Panc1 (cell line): ENCODE measurements at regions not wholly inside any gene's neighbourhood (a gene's known extent, or its start where the extent isn't known, plus 50 kb on each side); places are given as distances from the start of the nearest gene placed in this dataset.

Experiments
- ATAC-seq: fragments of 200-7000 bp; cut with Tn5 transposase; 2 replicates; pipeline ENCODE4 v1.9.1; 2020; ENCODE audit warnings: mild to moderate bottlenecking, moderate library complexity
- BruUV-seq: library from RNA; stranded (reverse); fragments of 400-500 nt; replicated peaks from 2 replicates; lab custom pipeline; 2021; lab: Mats Ljungman, UMichigan
- CTCF ChIA-PET: fragments of 300-600 bp; sonication (Branson Sonifier 250); formaldehyde crosslinking; loops from one replicate; lab custom pipeline; 2022; ENCODE audit warnings: antibody characterized with exemption; lab: Charles Lee
- POLR2A ChIA-PET: fragments of 300-600 bp; sonication (Branson Sonifier 250); formaldehyde crosslinking; loops from one replicate; lab custom pipeline; 2022; ENCODE audit warnings: antibody characterized with exemption; lab: Charles Lee
- DNase-seq: peaks from one replicate; pipeline ENCODE4 v3.0.0-alpha.2; 2010; ENCODE audit warnings: low read depth, low spot score
- H3K27ac ChIP-seq: 2 replicates; pipeline ENCODE4 v1.5.1; 2011; ENCODE audit warnings: mild to moderate bottlenecking, low read length, inconsistent platforms
- H3K27me3 ChIP-seq: fragments of 200-500 bp; sonication (Bioruptor generic); 2 replicates; pipeline ENCODE4 v1.6.0; 2014; ENCODE audit warnings: low read length, inconsistent platforms; ENCODE audit not compliant: control insufficient read depth, insufficient read depth
- H3K36me3 ChIP-seq: fragments of 200-500 bp; sonication (Bioruptor generic); 2 replicates; pipeline ENCODE4 v1.5.1; 2014; ENCODE audit warnings: inconsistent platforms, mild to moderate bottlenecking, low read length, moderate library complexity; ENCODE audit not compliant: control insufficient read depth, insufficient read depth
- H3K4me1 ChIP-seq: 2 replicates; pipeline ENCODE4 v1.5.1; 2011; ENCODE audit warnings: inconsistent platforms, mild to moderate bottlenecking, low read length, moderate library complexity; ENCODE audit not compliant: control insufficient read depth, insufficient read depth
- H3K4me3 ChIP-seq, 2 experiments: 2 replicates each; pipeline ENCODE4 v1.5.1; 2011 to 2012; ENCODE audit warnings: low read depth in 2 of 2, low read length in 2 of 2, mild to moderate bottlenecking in 2 of 2, inconsistent platforms in 1 of 2, moderate library complexity in 1 of 2
- H3K9me3 ChIP-seq: fragments of 200-500 bp; sonication (Bioruptor generic); 2 replicates; pipeline ENCODE4 v1.5.1; 2014; ENCODE audit warnings: low read depth, mild to moderate bottlenecking, inconsistent platforms, low read length, moderate library complexity; ENCODE audit not compliant: control insufficient read depth, insufficient read depth
- POLR2AphosphoS5 ChIP-seq: IDR thresholded peaks from 2 replicates; pipeline ENCODE4 v1.6.1; 2012; ENCODE audit warnings: mild to moderate bottlenecking, low read depth, low read length, moderate library complexity
- SIN3A ChIP-seq: IDR thresholded peaks from 2 replicates; pipeline ENCODE4 v1.6.1; 2012; ENCODE audit warnings: low read depth, mild to moderate bottlenecking, low read length, moderate library complexity, borderline replicate concordance; ENCODE audit not compliant: insufficient read depth
- TCF7L2 ChIP-seq: IDR thresholded peaks from 2 replicates; pipeline ENCODE4 v1.6.1; 2011; ENCODE audit warnings: mild to moderate bottlenecking, low read depth, low read length, inconsistent platforms
- in situ Hi-C: cut with HindIII; loops from 2 replicates; pipeline ENCODE4 v1.10.0; 2016; ENCODE audit warnings: low sequenced_read_pairs, low pct_unique_long_range_greater_than_20kb
- intact Hi-C: fragments of 100-400 bp; cut with micrococcal nuclease; formaldehyde crosslinking; loops from one replicate; pipeline ENCODE4 v1.10.0; 2022; ENCODE audit not compliant: unreplicated experiment
- TF ChIP-seq, protein P1 (sequence below), 2 experiments: IDR thresholded peaks; 2 replicates each; pipeline ENCODE4 v1.6.1; 2011 to 2012; ENCODE audit warnings: low read depth in 2 of 2, control low read depth in 1 of 2, low read length in 1 of 2, mild to moderate bottlenecking in 1 of 2, moderate library complexity in 1 of 2; ENCODE audit not compliant: insufficient read depth in 1 of 2
- TF ChIP-seq, protein P2 (sequence below): fragments of 450-650 bp; IDR thresholded peaks from 2 replicates; pipeline ENCODE4 v1.5.1; 2017; ENCODE audit warnings: mild to moderate bottlenecking

- H3K4me3 ChIP-seq: no peak overlapping the region
- H3K27ac ChIP-seq: no peak overlapping the region
- DNase-seq: no peak
- POLR2A ChIA-PET: no interaction called here
- in situ Hi-C loops: no loop called here
- intact Hi-C loops: no loop called here
- TF ChIP-seq, protein P1, sequence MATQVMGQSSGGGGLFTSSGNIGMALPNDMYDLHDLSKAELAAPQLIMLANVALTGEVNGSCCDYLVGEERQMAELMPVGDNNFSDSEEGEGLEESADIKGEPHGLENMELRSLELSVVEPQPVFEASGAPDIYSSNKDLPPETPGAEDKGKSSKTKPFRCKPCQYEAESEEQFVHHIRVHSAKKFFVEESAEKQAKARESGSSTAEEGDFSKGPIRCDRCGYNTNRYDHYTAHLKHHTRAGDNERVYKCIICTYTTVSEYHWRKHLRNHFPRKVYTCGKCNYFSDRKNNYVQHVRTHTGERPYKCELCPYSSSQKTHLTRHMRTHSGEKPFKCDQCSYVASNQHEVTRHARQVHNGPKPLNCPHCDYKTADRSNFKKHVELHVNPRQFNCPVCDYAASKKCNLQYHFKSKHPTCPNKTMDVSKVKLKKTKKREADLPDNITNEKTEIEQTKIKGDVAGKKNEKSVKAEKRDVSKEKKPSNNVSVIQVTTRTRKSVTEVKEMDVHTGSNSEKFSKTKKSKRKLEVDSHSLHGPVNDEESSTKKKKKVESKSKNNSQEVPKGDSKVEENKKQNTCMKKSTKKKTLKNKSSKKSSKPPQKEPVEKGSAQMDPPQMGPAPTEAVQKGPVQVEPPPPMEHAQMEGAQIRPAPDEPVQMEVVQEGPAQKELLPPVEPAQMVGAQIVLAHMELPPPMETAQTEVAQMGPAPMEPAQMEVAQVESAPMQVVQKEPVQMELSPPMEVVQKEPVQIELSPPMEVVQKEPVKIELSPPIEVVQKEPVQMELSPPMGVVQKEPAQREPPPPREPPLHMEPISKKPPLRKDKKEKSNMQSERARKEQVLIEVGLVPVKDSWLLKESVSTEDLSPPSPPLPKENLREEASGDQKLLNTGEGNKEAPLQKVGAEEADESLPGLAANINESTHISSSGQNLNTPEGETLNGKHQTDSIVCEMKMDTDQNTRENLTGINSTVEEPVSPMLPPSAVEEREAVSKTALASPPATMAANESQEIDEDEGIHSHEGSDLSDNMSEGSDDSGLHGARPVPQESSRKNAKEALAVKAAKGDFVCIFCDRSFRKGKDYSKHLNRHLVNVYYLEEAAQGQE (IDR thresholded peaks at IDR 0.05; ENCODE audit: insufficient read depth in 1 of 2, low read depth in 2 of 2, low read length in 1 of 2): no peak
- TF ChIP-seq POLR2AphosphoS5 (no peak), SIN3A (no peak), TCF7L2 (no peak)
- TF ChIP-seq, protein P2, sequence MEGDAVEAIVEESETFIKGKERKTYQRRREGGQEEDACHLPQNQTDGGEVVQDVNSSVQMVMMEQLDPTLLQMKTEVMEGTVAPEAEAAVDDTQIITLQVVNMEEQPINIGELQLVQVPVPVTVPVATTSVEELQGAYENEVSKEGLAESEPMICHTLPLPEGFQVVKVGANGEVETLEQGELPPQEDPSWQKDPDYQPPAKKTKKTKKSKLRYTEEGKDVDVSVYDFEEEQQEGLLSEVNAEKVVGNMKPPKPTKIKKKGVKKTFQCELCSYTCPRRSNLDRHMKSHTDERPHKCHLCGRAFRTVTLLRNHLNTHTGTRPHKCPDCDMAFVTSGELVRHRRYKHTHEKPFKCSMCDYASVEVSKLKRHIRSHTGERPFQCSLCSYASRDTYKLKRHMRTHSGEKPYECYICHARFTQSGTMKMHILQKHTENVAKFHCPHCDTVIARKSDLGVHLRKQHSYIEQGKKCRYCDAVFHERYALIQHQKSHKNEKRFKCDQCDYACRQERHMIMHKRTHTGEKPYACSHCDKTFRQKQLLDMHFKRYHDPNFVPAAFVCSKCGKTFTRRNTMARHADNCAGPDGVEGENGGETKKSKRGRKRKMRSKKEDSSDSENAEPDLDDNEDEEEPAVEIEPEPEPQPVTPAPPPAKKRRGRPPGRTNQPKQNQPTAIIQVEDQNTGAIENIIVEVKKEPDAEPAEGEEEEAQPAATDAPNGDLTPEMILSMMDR: no peak
- BruUV-seq: no TSS peak
- H3K27me3 ChIP-seq: peaks cover 2% of the 10 kb centered on the region; the same call in 1 of the 2 replicates
- no peaks in the 10 kb centered on the region for H3K36me3 ChIP-seq
- no peaks in the 10 kb centered on the region for H3K9me3 ChIP-seq
- CTCF ChIA-PET: interaction anchor here (0.6 kb wide), 1 partner anchor 11 kb away, joined by 4 read pairs; no protein-coding TSS in a partner anchor
- no peaks in the 10 kb centered on the region for H3K4me1 ChIP-seq
- no peak for ATAC-seq
Measured at GRCh38 chr1:29429656-29430055, 193.3 kb downstream of the PTPRU start.

DNA sequence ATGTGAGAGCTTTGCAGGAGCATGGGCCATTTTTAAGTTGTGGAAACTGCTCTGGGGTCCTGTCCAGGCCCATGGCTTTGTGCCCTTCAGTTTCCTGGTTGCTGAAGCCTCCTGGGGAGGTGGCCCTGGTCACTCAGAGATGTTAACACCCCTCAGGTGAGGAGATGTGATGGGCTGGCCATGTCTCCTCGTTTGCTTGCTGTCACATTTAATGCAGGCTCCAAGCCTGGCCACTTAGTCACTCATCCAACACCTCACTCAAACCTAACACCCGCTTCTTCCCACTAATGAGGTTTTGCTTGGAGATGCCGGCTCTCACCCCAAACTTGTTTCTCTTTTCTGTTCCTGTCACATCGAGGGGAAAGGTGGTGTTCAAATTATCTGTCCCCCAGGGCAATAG, 192.7 kb downstream of the PTPRU start:
- TF ChIP-seq, protein P1 (IDR thresholded peaks at IDR 0.05; ENCODE audit: insufficient read depth in 1 of 2, low read depth in 2 of 2, low read length in 1 of 2): no peak
- no peak for TF ChIP-seq TCF7L2
- TF ChIP-seq SIN3A: no peak
- no peak for TF ChIP-seq POLR2AphosphoS5
- TF ChIP-seq, protein P2: no peak
- BruUV-seq: no TSS peak
- ChIA-PET CTCF (no interaction called here), POLR2A (no interaction called here)
- no peak for DNase-seq
- no peaks in the 10 kb centered on the region for H3K4me1 ChIP-seq
- H3K4me3 ChIP-seq: no peak overlapping the region
- no peak overlapping the region for H3K27ac ChIP-seq
- H3K27me3 ChIP-seq: peaks cover 2% of the 10 kb centered on the region; the same call in 1 of the 2 replicates
- no peak for ATAC-seq
- in situ Hi-C loops: no loop called here
- H3K36me3 ChIP-seq: no peaks in the 10 kb centered on the region
- intact Hi-C loops: no loop called here
- H3K9me3 ChIP-seq: no peaks in the 10 kb centered on the region
